Lower leg skin (tissue), 3 donors: ENCODE measurements at regions not wholly inside any gene's neighbourhood (a gene's known extent, or its start where the extent isn't known, plus 50 kb on each side); places are given as distances from the start of the nearest gene placed in this dataset.

Source experiments
- POLR2A ChIP-seq, 2 donors: fragments of 450-650 bp; IDR thresholded peaks; one replicate each; pipeline ENCODE4 v1.6.1; 2016 to 2017; ENCODE audit warnings: antibody characterized with exemption in 2 of 2, mild to moderate bottlenecking in 1 of 2, moderate library complexity in 1 of 2
- TF ChIP-seq, protein P1 (sequence below), 3 donors: fragments of 450-650 bp; IDR thresholded peaks; one replicate each; pipeline ENCODE4 v1.5.1; 2016; ENCODE audit warnings: antibody characterized with exemption in 3 of 3, mild to moderate bottlenecking in 3 of 3, moderate library complexity in 2 of 3

DNA sequence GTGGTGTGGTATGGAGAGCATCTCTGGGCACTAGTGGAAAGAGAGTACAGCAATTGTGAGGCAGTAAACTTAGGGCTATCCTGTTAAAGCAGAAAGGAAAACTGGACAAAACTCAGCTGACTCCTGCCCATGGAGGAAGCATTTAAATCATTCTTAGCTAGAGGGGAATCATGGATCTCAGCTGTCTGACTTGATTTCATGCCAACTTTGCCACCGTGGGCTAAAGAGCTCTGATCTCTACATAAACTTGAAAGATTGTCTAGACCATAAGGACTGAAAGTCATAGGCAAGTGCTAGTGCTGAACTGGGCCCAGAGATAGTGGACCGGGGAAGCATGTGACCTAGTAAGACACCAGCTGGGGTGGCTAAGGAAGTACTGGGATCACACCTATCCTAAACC is 651.8 kb downstream of the COL12A1 start:
- TF ChIP-seq, protein P1, sequence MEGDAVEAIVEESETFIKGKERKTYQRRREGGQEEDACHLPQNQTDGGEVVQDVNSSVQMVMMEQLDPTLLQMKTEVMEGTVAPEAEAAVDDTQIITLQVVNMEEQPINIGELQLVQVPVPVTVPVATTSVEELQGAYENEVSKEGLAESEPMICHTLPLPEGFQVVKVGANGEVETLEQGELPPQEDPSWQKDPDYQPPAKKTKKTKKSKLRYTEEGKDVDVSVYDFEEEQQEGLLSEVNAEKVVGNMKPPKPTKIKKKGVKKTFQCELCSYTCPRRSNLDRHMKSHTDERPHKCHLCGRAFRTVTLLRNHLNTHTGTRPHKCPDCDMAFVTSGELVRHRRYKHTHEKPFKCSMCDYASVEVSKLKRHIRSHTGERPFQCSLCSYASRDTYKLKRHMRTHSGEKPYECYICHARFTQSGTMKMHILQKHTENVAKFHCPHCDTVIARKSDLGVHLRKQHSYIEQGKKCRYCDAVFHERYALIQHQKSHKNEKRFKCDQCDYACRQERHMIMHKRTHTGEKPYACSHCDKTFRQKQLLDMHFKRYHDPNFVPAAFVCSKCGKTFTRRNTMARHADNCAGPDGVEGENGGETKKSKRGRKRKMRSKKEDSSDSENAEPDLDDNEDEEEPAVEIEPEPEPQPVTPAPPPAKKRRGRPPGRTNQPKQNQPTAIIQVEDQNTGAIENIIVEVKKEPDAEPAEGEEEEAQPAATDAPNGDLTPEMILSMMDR (IDR thresholded peaks at IDR 0.05), result no peak
- no peak for TF ChIP-seq POLR2A (IDR thresholded peaks at IDR 0.05)
